Fibroblast of mammary gland (primary cell): ENCODE measurements at regions not wholly inside any gene's neighbourhood (a gene's known extent, or its start where the extent isn't known, plus 50 kb on each side); places are given as distances from the start of the nearest gene placed in this dataset.
A peak's percentile ranks its signal among the peaks of the same experiment; 100 is the strongest.

Experiments
- DNase-seq: peaks from one replicate; pipeline ENCODE4 v3.0.0-alpha.2; 2010; ENCODE audit warnings: low read depth
- H3K4me3 ChIP-seq: 2 replicates; pipeline ENCODE4 v1.5.1; 2011; ENCODE audit warnings: low read depth, mild to moderate bottlenecking, low read length, moderate library complexity; ENCODE audit not compliant: control insufficient read depth
- CTCF ChIP-seq: conservative IDR thresholded peaks from 2 replicates; pipeline ENCODE4 v1.5.1; 2011; ENCODE audit warnings: low read depth, low read length, inconsistent platforms; ENCODE audit not compliant: control insufficient read depth, insufficient read depth

GRCh38 chr20:59525500-59526241, 78.7 kb upstream of the PHACTR3 start:
- peak; percentile 37 for DNase-seq
- TF ChIP-seq CTCF, result peak; percentile 70

GRCh38 chr20:59526242-59527225, 77.8 kb upstream of the PHACTR3 start:
- no peak for TF ChIP-seq CTCF
- no peak for DNase-seq
- H3K4me3 ChIP-seq, result no peak overlapping the region

More at GRCh38 chr20:59525500-59526241, 78.7 kb upstream of the PHACTR3 start:
- no peak overlapping the region for H3K4me3 ChIP-seq

- TF ChIP-seq CTCF, result no peak
- no peak overlapping the region for H3K4me3 ChIP-seq
- no peak for DNase-seq
Observed at GRCh38 chr20:59530782-59531181, 73.6 kb upstream of the PHACTR3 start.

GRCh38 chr20:59537991-59538390, 66.3 kb upstream of the PHACTR3 start:
- no peak for DNase-seq
- H3K4me3 ChIP-seq, result no peak overlapping the region
- no peak for TF ChIP-seq CTCF

GRCh38 chr20:59547596-59547995, 56.7 kb upstream of the PHACTR3 start:
- DNase-seq, result no peak
- TF ChIP-seq CTCF, result no peak
- no peak overlapping the region for H3K4me3 ChIP-seq
